H1 (cell line): ENCODE measurements at regions not wholly inside any gene's neighbourhood (a gene's known extent, or its start where the extent isn't known, plus 50 kb on each side); places are given as distances from the start of the nearest gene placed in this dataset.
A peak's percentile ranks its signal among the peaks of the same experiment; 100 is the strongest.

ENCODE experiments used
- CTCF ChIA-PET: fragments of 300-600 bp; sonication (Branson Sonifier 250); formaldehyde crosslinking; loops from one replicate; lab custom pipeline; 2021; ENCODE audit not compliant: partially characterized antibody; lab: Charles Lee
- POLR2A ChIA-PET: fragments of 300-600 bp; sonication (Branson Sonifier 250); formaldehyde crosslinking; loops from one replicate; lab custom pipeline; 2021; ENCODE audit warnings: inconsistent platforms; ENCODE audit not compliant: partially characterized antibody; lab: Charles Lee
- DNase-seq, 2 experiments: peaks; one replicate each; pipeline versions ENCODE4 v3.0.0 to v3.0.0-alpha.2; 2010 to 2022; ENCODE audit warnings: low spot score in 2 of 2, low read depth in 1 of 2, mixed read lengths in 1 of 2
- FAIRE-seq: peaks from 2 replicates; lab custom pipeline; 2011; peaks lifted over from hg19 to GRCh38; lab: Jason Lieb, UNC
- H2AFZ ChIP-seq: 2 replicates; pipeline ENCODE4 v1.8.1; 2012; ENCODE audit warnings: low read length, inconsistent platforms
- H2AK5ac ChIP-seq: 2 replicates; pipeline ENCODE4 v1.6.1; 2013; ENCODE audit warnings: low read depth, low read length
- H2BK120ac ChIP-seq: replicated peaks from 2 replicates; pipeline ENCODE3; 2013; ENCODE audit warnings: low read depth, low read length, inconsistent platforms
- H2BK12ac ChIP-seq: 2 replicates; pipeline ENCODE4 v1.6.1; 2013; ENCODE audit warnings: low read depth, low read length
- H2BK15ac ChIP-seq: 2 replicates; pipeline ENCODE4 v1.6.1; 2013; ENCODE audit warnings: low read length
- H2BK20ac ChIP-seq: 2 replicates; pipeline ENCODE4 v1.6.1; 2013; ENCODE audit warnings: low read length
- H2BK5ac ChIP-seq: 2 replicates; pipeline ENCODE4 v1.6.1; 2013; ENCODE audit warnings: low read depth, low read length
- H3K14ac ChIP-seq: 2 replicates; pipeline ENCODE4 v1.6.1; 2013; ENCODE audit warnings: inconsistent platforms; ENCODE audit not compliant: insufficient read length
- H3K18ac ChIP-seq: 2 replicates; pipeline ENCODE4 v1.6.1; 2013; ENCODE audit warnings: low read length; ENCODE audit errors: extremely low read depth
- H3K23ac ChIP-seq: 2 replicates; pipeline ENCODE4 v1.6.1; 2013; ENCODE audit warnings: inconsistent platforms; ENCODE audit not compliant: insufficient read length
- H3K23me2 ChIP-seq: 2 replicates; pipeline ENCODE4 v1.6.1; 2013; ENCODE audit warnings: low read depth, low read length
- H3K27ac ChIP-seq: 2 replicates; pipeline ENCODE4 v1.6.1; 2011; ENCODE audit warnings: low read depth, low read length, inconsistent platforms
- H3K27me3 ChIP-seq, 4 experiments: replicated peaks in 1 of 4; 1 replicate in 1 of 4; 2 replicates in 3 of 4; pipeline versions ENCODE4 v1.6.1 to v1.8.1; 2011 to 2013; ENCODE audit warnings: low read length in 3 of 4, mild to moderate bottlenecking in 3 of 4, inconsistent platforms in 2 of 4, mixed read lengths in 2 of 4, moderate library complexity in 1 of 4; ENCODE audit not compliant: control insufficient read depth in 3 of 4, insufficient read depth in 3 of 4; ENCODE audit errors: extremely low read depth in 1 of 4
- H3K36me3 ChIP-seq, 4 experiments: 2 replicates each; pipeline versions ENCODE4 v1.6.1 to v1.8.1; 2011 to 2013; ENCODE audit warnings: mild to moderate bottlenecking in 4 of 4, low read length in 3 of 4, moderate library complexity in 2 of 4, control low read depth in 1 of 4, inconsistent platforms in 1 of 4; ENCODE audit not compliant: insufficient read depth in 4 of 4, control insufficient read depth in 2 of 4
- H3K4ac ChIP-seq: replicated peaks from 2 replicates; pipeline ENCODE3; 2013; ENCODE audit warnings: low read length, low read depth, mixed read lengths, inconsistent platforms; ENCODE audit not compliant: insufficient read length
- H3K4me1 ChIP-seq, 4 experiments: replicated peaks in 1 of 4; 1 replicate in 1 of 4; 2 replicates in 3 of 4; pipeline versions ENCODE4 v1.6.1 to v1.8.1; 2011 to 2013; ENCODE audit warnings: low read length in 3 of 4, inconsistent platforms in 2 of 4, mixed read lengths in 1 of 4; ENCODE audit not compliant: insufficient read depth in 4 of 4, control insufficient read depth in 3 of 4
- H3K4me2 ChIP-seq, 2 experiments: 2 replicates each; pipeline versions ENCODE4 v1.6.1 to v1.8.1; 2011 to 2013; ENCODE audit warnings: low read depth in 2 of 2, low read length in 2 of 2, control low read depth in 1 of 2, inconsistent platforms in 1 of 2, mild to moderate bottlenecking in 1 of 2; ENCODE audit not compliant: insufficient read depth in 1 of 2
- H3K4me3 ChIP-seq, 4 experiments: fragments of 200-600, 300-600 bp in 1 of 4; sonication (generic), shearing (Covaris generic), sonication (Bioruptor Twin) in 1 of 4; 2 replicates each; pipeline versions ENCODE4 v1.5.1 to v1.8.1; 2011 to 2016; ENCODE audit warnings: low read length in 4 of 4, low read depth in 3 of 4, control low read depth in 2 of 4, inconsistent platforms in 2 of 4, mild to moderate bottlenecking in 2 of 4, mixed read lengths in 1 of 4, moderate library complexity in 1 of 4; ENCODE audit not compliant: insufficient read depth in 2 of 4; ENCODE audit errors: extremely low read depth in 1 of 4
- H3K56ac ChIP-seq: replicated peaks from 2 replicates; pipeline ENCODE3; 2013; ENCODE audit warnings: low read depth, mild to moderate bottlenecking, mixed read lengths, low read length, inconsistent platforms; ENCODE audit not compliant: insufficient read length
- H3K79me1 ChIP-seq: 2 replicates; pipeline ENCODE4 v1.6.1; 2013; ENCODE audit warnings: low read depth, low read length, control low read depth
- H3K79me2 ChIP-seq, 2 experiments: 2 replicates each; pipeline versions ENCODE4 v1.6.1 to v1.8.1; 2012 to 2013; ENCODE audit warnings: low read length in 2 of 2, mild to moderate bottlenecking in 2 of 2, inconsistent platforms in 1 of 2; ENCODE audit not compliant: insufficient read depth in 2 of 2, control insufficient read depth in 1 of 2
- H3K9ac ChIP-seq, 4 experiments: replicated peaks in 1 of 4; 1 replicate in 1 of 4; 2 replicates in 3 of 4; pipeline versions ENCODE4 v1.6.1 to v1.8.1; 2011 to 2013; ENCODE audit warnings: low read depth in 3 of 4, low read length in 3 of 4, control low read depth in 2 of 4, mild to moderate bottlenecking in 2 of 4, moderate library complexity in 2 of 4, inconsistent platforms in 1 of 4; ENCODE audit errors: extremely low read depth in 1 of 4
- H3K9me3 ChIP-seq, 2 experiments: 2 replicates each; pipeline versions ENCODE4 v1.6.1 to v1.8.1; 2012 to 2013; ENCODE audit warnings: mild to moderate bottlenecking in 2 of 2, moderate library complexity in 2 of 2, control low read depth in 1 of 2, inconsistent platforms in 1 of 2, low read depth in 1 of 2, low read length in 1 of 2, mixed read lengths in 1 of 2; ENCODE audit not compliant: insufficient read depth in 2 of 2
- H4K20me1 ChIP-seq, 2 experiments: replicated peaks in 1 of 2; 2 replicates each; pipeline versions ENCODE3 to v1.8.1; 2011 to 2013; ENCODE audit warnings: inconsistent platforms in 2 of 2, low read length in 2 of 2, mild to moderate bottlenecking in 1 of 2; ENCODE audit not compliant: insufficient read depth in 2 of 2, control insufficient read depth in 1 of 2
- H4K5ac ChIP-seq: 2 replicates; pipeline ENCODE4 v1.6.1; 2013; ENCODE audit warnings: low read length, low read depth, mixed read lengths, inconsistent platforms; ENCODE audit not compliant: insufficient read length
- H4K8ac ChIP-seq: 2 replicates; pipeline ENCODE4 v1.8.0; 2013; ENCODE audit warnings: mild to moderate bottlenecking, moderate library complexity, low read length, inconsistent platforms; ENCODE audit not compliant: insufficient read depth; ENCODE audit errors: extremely low read depth
- H4K91ac ChIP-seq: replicated peaks from 2 replicates; pipeline ENCODE3; 2013; ENCODE audit warnings: low read length, mixed read lengths, inconsistent platforms; ENCODE audit not compliant: insufficient read length
- BRCA1 ChIP-seq: IDR thresholded peaks from 2 replicates; pipeline ENCODE4 v1.6.1; 2012; ENCODE audit warnings: low read depth, low read length, improper control_type of control experiment
- CTCF ChIP-seq, 3 experiments: IDR thresholded peaks; 1 replicate in 2 of 3; 2 replicates in 1 of 3; pipeline versions ENCODE4 v1.5.1 to v1.6.1; 2011; ENCODE audit warnings: low read length in 3 of 3, mild to moderate bottlenecking in 3 of 3, inconsistent platforms in 2 of 3, low read depth in 1 of 3, moderate library complexity in 1 of 3; ENCODE audit not compliant: insufficient read depth in 1 of 3; ENCODE audit errors: control extremely low read depth in 1 of 3
- EGR1 ChIP-seq: IDR thresholded peaks from 2 replicates; pipeline ENCODE4 v1.6.1; 2011; ENCODE audit warnings: low read depth, low read length, borderline replicate concordance
- HDAC2 ChIP-seq, 2 experiments: fragments of 300-600 bp in 1 of 2; sonication (generic) in 1 of 2; IDR thresholded peaks; 2 replicates each; pipeline ENCODE4 v1.6.1; 2011 to 2012; ENCODE audit warnings: low read depth in 2 of 2, low read length in 2 of 2, mild to moderate bottlenecking in 2 of 2, moderate library complexity in 2 of 2, borderline replicate concordance in 1 of 2, inconsistent platforms in 1 of 2
- POLR2AphosphoS5 ChIP-seq: IDR thresholded peaks from 2 replicates; pipeline ENCODE4 v1.6.1; 2011; ENCODE audit warnings: low read depth, low read length
- RAD21 ChIP-seq, 2 experiments: IDR thresholded peaks in 1 of 2; conservative IDR thresholded peaks in 1 of 2; 2 replicates each; pipeline ENCODE4 v1.6.1; 2011; ENCODE audit warnings: low read depth in 2 of 2, low read length in 2 of 2, improper control_type of control experiment in 1 of 2, inconsistent platforms in 1 of 2, mild to moderate bottlenecking in 1 of 2, moderate library complexity in 1 of 2
- RNF2 ChIP-seq: fragments of 200-900, 300-1000 bp; sonication (generic); IDR thresholded peaks from 2 replicates; pipeline ENCODE4 v1.7.1; 2016; ENCODE audit warnings: borderline replicate concordance, low read depth, mild to moderate bottlenecking, antibody characterized with exemption, low read length; ENCODE audit not compliant: poor library complexity, severe bottlenecking; ENCODE audit errors: missing control alignments
- SP1 ChIP-seq: IDR thresholded peaks from 2 replicates; pipeline ENCODE4 v1.6.1; 2011; ENCODE audit warnings: low read depth, low read length
- YY1 ChIP-seq: IDR thresholded peaks from 2 replicates; pipeline ENCODE4 v1.6.1; 2011; ENCODE audit warnings: low read depth, mild to moderate bottlenecking, low read length
- WGBS, 2 experiments: shearing (Covaris generic) in 1 of 2; methylation state at CpG; one replicate each; pipeline versions ENCODE4 v1.1.6 to v1.1.7; 2013 to 2015; ENCODE audit warnings: low lambda C conversion rate in 2 of 2, mixed read lengths in 2 of 2, inconsistent platforms in 1 of 2, low coverage in 1 of 2, missing lambda C conversion rate in 1 of 2; ENCODE audit not compliant: insufficient replicate concordance in 2 of 2, insufficient coverage in 1 of 2, insufficient read length in 1 of 2; ENCODE audit errors: extremely low coverage in 1 of 2, missing lambda C conversion rate in 1 of 2; 5-methylcytosine and 5-hydroxymethylcytosine counted together
- TF ChIP-seq, protein P1 (sequence below): IDR thresholded peaks from 2 replicates; pipeline ENCODE4 v1.6.1; 2012; ENCODE audit warnings: inconsistent platforms

GRCh38 chr2:16722677-16723076 lies 57.0 kb upstream of the CYRIA start:
- Histone ChIP-seq H2BK120ac (no peak overlapping the region), H2BK5ac (no peak overlapping the region), H3K56ac (no peak overlapping the region), H3K9ac (no peak overlapping the region), H3K18ac (no peak overlapping the region), H3K79me2 (no peaks in the 10 kb centered on the region), H3K27me3 (no peaks in the 10 kb centered on the region), H3K79me1 (no peaks in the 10 kb centered on the region), H3K4me2 (no peak overlapping the region; a peak in 1 of 4 replicates), H3K4me3 (no peak overlapping the region), H3K9me3 (no peaks in the 10 kb centered on the region), H2BK20ac (no peak overlapping the region), H3K23ac (no peak overlapping the region), H4K8ac (no peak overlapping the region), H2AFZ (no peak overlapping the region), H4K91ac (no peak overlapping the region), H2AK5ac (no peak overlapping the region), H2BK12ac (no peak overlapping the region), H3K27ac (no peak overlapping the region), H4K20me1 (no peaks in the 10 kb centered on the region), H3K23me2 (no peaks in the 10 kb centered on the region), H3K14ac (no peak overlapping the region), H3K4me1 (peaks cover 0 to 3% (median 0%) of the 10 kb centered on the region in 4 experiments; a peak in 1 of 7 replicates), H3K36me3 (no peaks in the 10 kb centered on the region), H4K5ac (no peak overlapping the region), H3K4ac (no peak overlapping the region), H2BK15ac (no peak overlapping the region)
- FAIRE-seq (peak; percentile 69), DNase-seq (peak; percentile 58 to 64)
- TF ChIP-seq SP1: no peak
- no peak for TF ChIP-seq HDAC2 (IDR thresholded peaks at IDR 0.05; ENCODE audit: borderline replicate concordance in 1 of 2, low read depth in 2 of 2, low read length in 2 of 2)
- TF ChIP-seq YY1: 0 out of 2 replicates have a peak, but pooled peaks have one; percentile 8
- TF ChIP-seq BRCA1: no peak
- TF ChIP-seq RAD21 (IDR thresholded peaks at IDR 0.05 in 1 of 2, conservative IDR thresholded peaks at IDR 0.05 in 1 of 2; ENCODE audit: low read depth in 2 of 2, low read length in 2 of 2): peak; percentile 71 to 79
- TF ChIP-seq RNF2: no peak
- TF ChIP-seq EGR1: peak; percentile 91; the same call in 1 of the 2 replicates
- no peak for TF ChIP-seq POLR2AphosphoS5
- peak; percentile 71 to 77 (median 73) for TF ChIP-seq CTCF (IDR thresholded peaks at IDR 0.05; ENCODE audit: control extremely low read depth in 1 of 3, insufficient read depth in 1 of 3, low read depth in 1 of 3, low read length in 3 of 3)
- TF ChIP-seq, protein P1, sequence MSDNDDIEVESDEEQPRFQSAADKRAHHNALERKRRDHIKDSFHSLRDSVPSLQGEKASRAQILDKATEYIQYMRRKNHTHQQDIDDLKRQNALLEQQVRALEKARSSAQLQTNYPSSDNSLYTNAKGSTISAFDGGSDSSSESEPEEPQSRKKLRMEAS: no peak
- 44% methylated on average over 9 of the region's 9 CpGs; no CpG with 5 or more reads in 1 of the 2 experiments for WGBS, 2 experiments
- ChIA-PET CTCF (interaction anchor here (0.6 to 4.2 kb wide), 25 partner anchors 8 to 197 kb away, joined by 3 to 28 read pairs (median 4); no protein-coding TSS in a partner anchor), POLR2A (no interaction called here)
